SK-N-SH (cell line): ENCODE measurements at regions not wholly inside any gene's neighbourhood (a gene's known extent, or its start where the extent isn't known, plus 50 kb on each side); places are given as distances from the start of the nearest gene placed in this dataset.

ENCODE experiments used
- CTCF ChIA-PET: fragments of 300-600, 350-600 bp; formaldehyde crosslinking; extraction: SDS; loops from one replicate; lab custom pipeline; 2021; lab: Yijun Ruan, JAX
- POLR2A ChIA-PET: fragments of 350-600 bp; sonication (Branson Sonifier 250); formaldehyde crosslinking; extraction: SDS; loops from one replicate; lab custom pipeline; 2020; ENCODE audit warnings: antibody characterized with exemption, inconsistent platforms; lab: Yijun Ruan, JAX
- DNase-seq: peaks from one replicate; pipeline ENCODE4 v3.0.0; 2012
- H2AFZ ChIP-seq: fragments of 200-600 bp; sonication (generic); 2 replicates; pipeline ENCODE4 v1.8.1; 2016; ENCODE audit warnings: antibody characterized with exemption, mild to moderate bottlenecking, low read depth
- H3F3A ChIP-seq: fragments of 200-600 bp; sonication (generic); replicated peaks from 2 replicates; pipeline ENCODE3; 2016; ENCODE audit warnings: antibody characterized with exemption, mild to moderate bottlenecking; ENCODE audit not compliant: insufficient read depth
- H3K27ac ChIP-seq, 2 experiments: fragments of 200-500 bp in 1 of 2; fragments of 200-600 bp in 1 of 2; sonication (Bioruptor generic) in 1 of 2; sonication (generic), shearing (Covaris generic) in 1 of 2; 2 replicates each; pipeline versions ENCODE4 v1.5.1 to v1.6.1; 2014 to 2016; ENCODE audit warnings: low read depth in 2 of 2, inconsistent platforms in 1 of 2, low read length in 1 of 2, mild to moderate bottlenecking in 1 of 2, mixed read lengths in 1 of 2
- H3K27me3 ChIP-seq: fragments of 200-600 bp; sonication (generic), shearing (Covaris generic); 2 replicates; pipeline ENCODE4 v1.6.1; 2016; ENCODE audit warnings: mixed run types; ENCODE audit not compliant: insufficient read depth
- H3K36me3 ChIP-seq, 2 experiments: fragments of 200-500 bp in 1 of 2; fragments of 200-600 bp in 1 of 2; sonication (Bioruptor generic) in 1 of 2; sonication (generic) in 1 of 2; replicated peaks in 1 of 2; 2 replicates each; pipeline versions ENCODE3 to v1.5.1; 2014 to 2016; ENCODE audit warnings: low read length in 1 of 2, mild to moderate bottlenecking in 1 of 2; ENCODE audit not compliant: insufficient read depth in 2 of 2, control insufficient read depth in 1 of 2
- H3K4me1 ChIP-seq, 2 experiments: fragments of 200-500 bp in 1 of 2; fragments of 200-600 bp in 1 of 2; sonication (Bioruptor generic) in 1 of 2; sonication (generic), shearing (Covaris generic) in 1 of 2; 2 replicates each; pipeline versions ENCODE4 v1.5.1 to v1.6.1; 2014 to 2016; ENCODE audit warnings: low read depth in 1 of 2, low read length in 1 of 2, mixed run types in 1 of 2; ENCODE audit not compliant: insufficient read depth in 2 of 2, control insufficient read depth in 1 of 2
- H3K4me2 ChIP-seq: fragments of 200-600 bp; sonication (generic), shearing (Covaris generic); 2 replicates; pipeline ENCODE4 v1.6.1; 2017; ENCODE audit warnings: mixed run types
- H3K4me3 ChIP-seq, 2 experiments: fragments of 200-500 bp in 1 of 2; fragments of 200-600 bp in 1 of 2; sonication (Bioruptor generic) in 1 of 2; sonication (generic), shearing (Covaris generic) in 1 of 2; 2 replicates each; pipeline versions ENCODE4 v1.5.1 to v1.8.1; 2014 to 2016; ENCODE audit warnings: low read depth in 2 of 2, inconsistent platforms in 1 of 2, low read length in 1 of 2, mild to moderate bottlenecking in 1 of 2, mixed read lengths in 1 of 2, moderate library complexity in 1 of 2
- H3K79me2 ChIP-seq: fragments of 200-600 bp; sonication (generic); 2 replicates; pipeline ENCODE4 v1.8.1; 2017; ENCODE audit warnings: mild to moderate bottlenecking; ENCODE audit not compliant: insufficient read depth
- H3K9ac ChIP-seq: fragments of 200-600 bp; sonication (generic); 2 replicates; pipeline ENCODE4 v1.6.1; 2017; ENCODE audit warnings: mixed run types
- H3K9me2 ChIP-seq: fragments of 200-600 bp; sonication (generic); 2 replicates; pipeline ENCODE4 v1.6.1; 2017; ENCODE audit warnings: mixed run types
- H3K9me3 ChIP-seq: fragments of 200-600 bp; sonication (generic); 2 replicates; pipeline ENCODE4 v1.6.1; 2017; ENCODE audit warnings: mixed run types, mild to moderate bottlenecking, moderate library complexity
- H4K20me1 ChIP-seq: fragments of 200-600 bp; sonication (generic); 2 replicates; pipeline ENCODE4 v1.6.1; 2017; ENCODE audit warnings: mild to moderate bottlenecking, mixed run types; ENCODE audit not compliant: insufficient read depth
- CHD2 ChIP-seq: fragments of 150-350 bp; IDR thresholded peaks from 2 replicates; pipeline ENCODE4 v1.6.1; 2018; ENCODE audit warnings: low read length; ENCODE audit not compliant: partially characterized antibody
- EP300 ChIP-seq, 2 experiments: IDR thresholded peaks; 2 replicates each; pipeline versions ENCODE4 v1.4.0 to v1.6.1; 2012; ENCODE audit warnings: borderline replicate concordance in 1 of 2, low read depth in 1 of 2, low read length in 1 of 2
- FOSL2 ChIP-seq: IDR thresholded peaks from 2 replicates; pipeline ENCODE4 v1.4.0; 2012; ENCODE audit warnings: low read depth, mild to moderate bottlenecking, moderate library complexity, borderline replicate concordance
- FOXJ3 ChIP-seq: sonication (generic); formaldehyde crosslinking; IDR thresholded peaks from 2 replicates; pipeline ENCODE4 v1.5.1; 2020; ENCODE audit warnings: mild to moderate bottlenecking, missing genetic modification reagents
- FOXM1 ChIP-seq: IDR thresholded peaks from 2 replicates; pipeline ENCODE4 v1.4.0; 2012; ENCODE audit warnings: low read depth, mild to moderate bottlenecking
- MEF2A ChIP-seq: IDR thresholded peaks from 2 replicates; pipeline ENCODE4 v1.4.0; 2012; ENCODE audit warnings: low read depth, borderline replicate concordance
- MXI1 ChIP-seq: IDR thresholded peaks from 2 replicates; pipeline ENCODE4 v1.6.1; 2012; ENCODE audit warnings: mild to moderate bottlenecking, low read depth, low read length, improper control_type of control experiment
- NFIC ChIP-seq: IDR thresholded peaks from 2 replicates; pipeline ENCODE4 v1.4.0; 2012; ENCODE audit warnings: borderline replicate concordance
- RAD21 ChIP-seq: IDR thresholded peaks from 2 replicates; pipeline ENCODE4 v1.6.1; 2012; ENCODE audit warnings: mild to moderate bottlenecking, low read length
- RCOR1 ChIP-seq: fragments of 150-350 bp; IDR thresholded peaks from 2 replicates; pipeline ENCODE4 v1.6.1; 2017; ENCODE audit warnings: antibody characterized with exemption, low read length
- RFX5 ChIP-seq: IDR thresholded peaks from 2 replicates; pipeline ENCODE4 v1.6.1; 2012; ENCODE audit warnings: mild to moderate bottlenecking, improper control_type of control experiment, low read length
- RXRA ChIP-seq: IDR thresholded peaks from 2 replicates; pipeline ENCODE4 v1.4.0; 2012; ENCODE audit warnings: low read depth, mild to moderate bottlenecking, borderline replicate concordance
- SMC3 ChIP-seq: IDR thresholded peaks from 2 replicates; pipeline ENCODE4 v1.6.1; 2012; ENCODE audit warnings: low read depth, low read length, improper control_type of control experiment
- TAF1 ChIP-seq: IDR thresholded peaks from 2 replicates; pipeline ENCODE4 v1.6.1; 2012; ENCODE audit warnings: low read depth, mild to moderate bottlenecking, low read length, moderate library complexity, borderline replicate concordance
- YY1 ChIP-seq: IDR thresholded peaks from 2 replicates; pipeline ENCODE4 v1.4.0; 2012; ENCODE audit warnings: low read depth, mild to moderate bottlenecking
- WGBS: methylation state at CpG from one replicate; pipeline ENCODE4 v1.1.6; 2017; ENCODE audit warnings: low lambda C conversion rate; 5-methylcytosine and 5-hydroxymethylcytosine counted together
- TF ChIP-seq, protein P1 (sequence below): IDR thresholded peaks from 2 replicates; pipeline ENCODE4 v1.4.0; 2012; ENCODE audit warnings: low read depth, borderline replicate concordance
- TF ChIP-seq, protein P2 (sequence below): IDR thresholded peaks from 2 replicates; pipeline ENCODE4 v1.6.1; 2012; ENCODE audit warnings: mild to moderate bottlenecking, low read depth, low read length, moderate library complexity
- TF ChIP-seq, protein P3 (sequence below): fragments of 200-600 bp; sonication (generic); IDR thresholded peaks from 2 replicates; pipeline ENCODE4 v1.6.1; 2017; ENCODE audit warnings: antibody characterized with exemption, mild to moderate bottlenecking, moderate library complexity
- TF ChIP-seq, protein P4 (sequence below): IDR thresholded peaks from 2 replicates; pipeline ENCODE4; 2012
- TF ChIP-seq, protein P5 (sequence below): IDR thresholded peaks from 2 replicates; pipeline ENCODE4 v1.4.0; 2012; ENCODE audit warnings: low read depth

DNA sequence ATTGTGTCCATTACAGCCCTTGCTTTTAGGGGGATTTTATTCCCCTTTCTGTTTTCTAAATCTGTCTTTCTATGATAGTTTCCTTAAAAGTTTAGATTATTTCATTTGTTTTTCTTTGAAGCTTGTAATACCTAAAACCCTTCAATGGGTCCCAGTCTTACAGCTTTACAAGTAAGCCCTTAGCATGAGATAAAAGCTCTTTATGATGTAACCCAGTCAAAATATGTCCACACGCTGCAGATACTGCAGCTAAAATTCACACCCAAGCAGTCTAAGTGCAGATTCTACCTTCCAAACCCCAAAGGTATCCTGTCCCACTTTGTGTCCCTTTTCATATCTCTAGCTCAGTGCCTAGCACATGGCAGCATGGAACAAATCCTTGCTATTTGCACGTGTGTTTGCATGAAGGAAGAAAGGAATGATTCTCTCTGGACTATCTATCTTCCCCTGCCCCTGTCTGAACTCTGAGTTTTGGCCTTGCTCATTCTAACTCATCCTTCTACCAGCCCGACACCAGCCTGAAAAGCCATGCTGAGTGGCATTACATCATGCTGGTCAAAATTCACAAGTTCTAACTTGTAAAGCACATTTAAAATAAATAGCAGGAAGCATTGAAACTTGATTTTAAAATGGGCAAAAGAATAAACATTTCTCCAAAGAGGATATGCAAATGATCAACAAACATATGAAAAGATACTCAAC lies 623.2 kb downstream of the IRS1 start:
- Histone ChIP-seq H4K20me1 (no peaks in the 10 kb centered on the region), H3K27ac (no peak overlapping the region), H3K9ac (no peak overlapping the region), H3K27me3 (no peaks in the 10 kb centered on the region), H3K36me3 (peaks cover 0 to 5% of the 10 kb centered on the region in 2 experiments), H3K9me3 (no peaks in the 10 kb centered on the region), H3K4me2 (no peak overlapping the region), H2AFZ (no peak overlapping the region), H3K79me2 (no peaks in the 10 kb centered on the region), H3F3A (no peaks in the 10 kb centered on the region), H3K9me2 (no peaks in the 10 kb centered on the region), H3K4me1 (no peaks in the 10 kb centered on the region), H3K4me3 (no peak overlapping the region)
- TF ChIP-seq RAD21 = no peak
- TF ChIP-seq CHD2 = no peak
- no peak for TF ChIP-seq RCOR1
- no peak for TF ChIP-seq EP300 (IDR thresholded peaks at IDR 0.05; ENCODE audit: borderline replicate concordance in 1 of 2, low read depth in 1 of 2, low read length in 1 of 2)
- TF ChIP-seq SMC3 = no peak
- TF ChIP-seq FOSL2 = no peak
- TF ChIP-seq MEF2A = no peak
- no peak for TF ChIP-seq RXRA
- no peak for TF ChIP-seq FOXJ3 (CRISPR knock-in tag)
- no peak for TF ChIP-seq NFIC
- TF ChIP-seq, protein P1, sequence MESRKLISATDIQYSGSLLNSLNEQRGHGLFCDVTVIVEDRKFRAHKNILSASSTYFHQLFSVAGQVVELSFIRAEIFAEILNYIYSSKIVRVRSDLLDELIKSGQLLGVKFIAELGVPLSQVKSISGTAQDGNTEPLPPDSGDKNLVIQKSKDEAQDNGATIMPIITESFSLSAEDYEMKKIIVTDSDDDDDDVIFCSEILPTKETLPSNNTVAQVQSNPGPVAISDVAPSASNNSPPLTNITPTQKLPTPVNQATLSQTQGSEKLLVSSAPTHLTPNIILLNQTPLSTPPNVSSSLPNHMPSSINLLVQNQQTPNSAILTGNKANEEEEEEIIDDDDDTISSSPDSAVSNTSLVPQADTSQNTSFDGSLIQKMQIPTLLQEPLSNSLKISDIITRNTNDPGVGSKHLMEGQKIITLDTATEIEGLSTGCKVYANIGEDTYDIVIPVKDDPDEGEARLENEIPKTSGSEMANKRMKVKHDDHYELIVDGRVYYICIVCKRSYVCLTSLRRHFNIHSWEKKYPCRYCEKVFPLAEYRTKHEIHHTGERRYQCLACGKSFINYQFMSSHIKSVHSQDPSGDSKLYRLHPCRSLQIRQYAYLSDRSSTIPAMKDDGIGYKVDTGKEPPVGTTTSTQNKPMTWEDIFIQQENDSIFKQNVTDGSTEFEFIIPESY = no peak
- TF ChIP-seq YY1 = no peak
- TF ChIP-seq, protein P2, sequence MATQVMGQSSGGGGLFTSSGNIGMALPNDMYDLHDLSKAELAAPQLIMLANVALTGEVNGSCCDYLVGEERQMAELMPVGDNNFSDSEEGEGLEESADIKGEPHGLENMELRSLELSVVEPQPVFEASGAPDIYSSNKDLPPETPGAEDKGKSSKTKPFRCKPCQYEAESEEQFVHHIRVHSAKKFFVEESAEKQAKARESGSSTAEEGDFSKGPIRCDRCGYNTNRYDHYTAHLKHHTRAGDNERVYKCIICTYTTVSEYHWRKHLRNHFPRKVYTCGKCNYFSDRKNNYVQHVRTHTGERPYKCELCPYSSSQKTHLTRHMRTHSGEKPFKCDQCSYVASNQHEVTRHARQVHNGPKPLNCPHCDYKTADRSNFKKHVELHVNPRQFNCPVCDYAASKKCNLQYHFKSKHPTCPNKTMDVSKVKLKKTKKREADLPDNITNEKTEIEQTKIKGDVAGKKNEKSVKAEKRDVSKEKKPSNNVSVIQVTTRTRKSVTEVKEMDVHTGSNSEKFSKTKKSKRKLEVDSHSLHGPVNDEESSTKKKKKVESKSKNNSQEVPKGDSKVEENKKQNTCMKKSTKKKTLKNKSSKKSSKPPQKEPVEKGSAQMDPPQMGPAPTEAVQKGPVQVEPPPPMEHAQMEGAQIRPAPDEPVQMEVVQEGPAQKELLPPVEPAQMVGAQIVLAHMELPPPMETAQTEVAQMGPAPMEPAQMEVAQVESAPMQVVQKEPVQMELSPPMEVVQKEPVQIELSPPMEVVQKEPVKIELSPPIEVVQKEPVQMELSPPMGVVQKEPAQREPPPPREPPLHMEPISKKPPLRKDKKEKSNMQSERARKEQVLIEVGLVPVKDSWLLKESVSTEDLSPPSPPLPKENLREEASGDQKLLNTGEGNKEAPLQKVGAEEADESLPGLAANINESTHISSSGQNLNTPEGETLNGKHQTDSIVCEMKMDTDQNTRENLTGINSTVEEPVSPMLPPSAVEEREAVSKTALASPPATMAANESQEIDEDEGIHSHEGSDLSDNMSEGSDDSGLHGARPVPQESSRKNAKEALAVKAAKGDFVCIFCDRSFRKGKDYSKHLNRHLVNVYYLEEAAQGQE = no peak
- TF ChIP-seq FOXM1 = no peak
- TF ChIP-seq MXI1 = no peak
- TF ChIP-seq RFX5 = no peak
- TF ChIP-seq, protein P3, sequence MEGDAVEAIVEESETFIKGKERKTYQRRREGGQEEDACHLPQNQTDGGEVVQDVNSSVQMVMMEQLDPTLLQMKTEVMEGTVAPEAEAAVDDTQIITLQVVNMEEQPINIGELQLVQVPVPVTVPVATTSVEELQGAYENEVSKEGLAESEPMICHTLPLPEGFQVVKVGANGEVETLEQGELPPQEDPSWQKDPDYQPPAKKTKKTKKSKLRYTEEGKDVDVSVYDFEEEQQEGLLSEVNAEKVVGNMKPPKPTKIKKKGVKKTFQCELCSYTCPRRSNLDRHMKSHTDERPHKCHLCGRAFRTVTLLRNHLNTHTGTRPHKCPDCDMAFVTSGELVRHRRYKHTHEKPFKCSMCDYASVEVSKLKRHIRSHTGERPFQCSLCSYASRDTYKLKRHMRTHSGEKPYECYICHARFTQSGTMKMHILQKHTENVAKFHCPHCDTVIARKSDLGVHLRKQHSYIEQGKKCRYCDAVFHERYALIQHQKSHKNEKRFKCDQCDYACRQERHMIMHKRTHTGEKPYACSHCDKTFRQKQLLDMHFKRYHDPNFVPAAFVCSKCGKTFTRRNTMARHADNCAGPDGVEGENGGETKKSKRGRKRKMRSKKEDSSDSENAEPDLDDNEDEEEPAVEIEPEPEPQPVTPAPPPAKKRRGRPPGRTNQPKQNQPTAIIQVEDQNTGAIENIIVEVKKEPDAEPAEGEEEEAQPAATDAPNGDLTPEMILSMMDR = no peak
- TF ChIP-seq, protein P4, sequence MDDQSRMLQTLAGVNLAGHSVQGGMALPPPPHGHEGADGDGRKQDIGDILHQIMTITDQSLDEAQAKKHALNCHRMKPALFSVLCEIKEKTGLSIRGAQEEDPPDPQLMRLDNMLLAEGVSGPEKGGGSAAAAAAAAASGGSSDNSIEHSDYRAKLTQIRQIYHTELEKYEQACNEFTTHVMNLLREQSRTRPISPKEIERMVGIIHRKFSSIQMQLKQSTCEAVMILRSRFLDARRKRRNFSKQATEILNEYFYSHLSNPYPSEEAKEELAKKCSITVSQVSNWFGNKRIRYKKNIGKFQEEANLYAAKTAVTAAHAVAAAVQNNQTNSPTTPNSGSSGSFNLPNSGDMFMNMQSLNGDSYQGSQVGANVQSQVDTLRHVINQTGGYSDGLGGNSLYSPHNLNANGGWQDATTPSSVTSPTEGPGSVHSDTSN = no peak
- TF ChIP-seq, protein P5, sequence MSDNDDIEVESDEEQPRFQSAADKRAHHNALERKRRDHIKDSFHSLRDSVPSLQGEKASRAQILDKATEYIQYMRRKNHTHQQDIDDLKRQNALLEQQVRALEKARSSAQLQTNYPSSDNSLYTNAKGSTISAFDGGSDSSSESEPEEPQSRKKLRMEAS = no peak
- TF ChIP-seq TAF1 = no peak
- CTCF ChIA-PET = no interaction called here
- POLR2A ChIA-PET = no interaction called here
- 31% methylated on average over 3 of the region's 3 CpGs for WGBS
- DNase-seq = no peak
